NT2/D1 (cell line): ENCODE measurements at regions not wholly inside any gene's neighbourhood (a gene's known extent, or its start where the extent isn't known, plus 50 kb on each side); places are given as distances from the start of the nearest gene placed in this dataset.

ENCODE experiments used
- YY1 ChIP-seq: IDR thresholded peaks from 2 replicates; pipeline ENCODE4 v1.6.1; 2011; ENCODE audit not compliant: insufficient read length, insufficient read depth
- ZNF274 ChIP-seq: IDR thresholded peaks from 2 replicates; pipeline ENCODE4 v1.6.1; 2011; ENCODE audit warnings: mild to moderate bottlenecking, low read depth, low read length

DNA sequence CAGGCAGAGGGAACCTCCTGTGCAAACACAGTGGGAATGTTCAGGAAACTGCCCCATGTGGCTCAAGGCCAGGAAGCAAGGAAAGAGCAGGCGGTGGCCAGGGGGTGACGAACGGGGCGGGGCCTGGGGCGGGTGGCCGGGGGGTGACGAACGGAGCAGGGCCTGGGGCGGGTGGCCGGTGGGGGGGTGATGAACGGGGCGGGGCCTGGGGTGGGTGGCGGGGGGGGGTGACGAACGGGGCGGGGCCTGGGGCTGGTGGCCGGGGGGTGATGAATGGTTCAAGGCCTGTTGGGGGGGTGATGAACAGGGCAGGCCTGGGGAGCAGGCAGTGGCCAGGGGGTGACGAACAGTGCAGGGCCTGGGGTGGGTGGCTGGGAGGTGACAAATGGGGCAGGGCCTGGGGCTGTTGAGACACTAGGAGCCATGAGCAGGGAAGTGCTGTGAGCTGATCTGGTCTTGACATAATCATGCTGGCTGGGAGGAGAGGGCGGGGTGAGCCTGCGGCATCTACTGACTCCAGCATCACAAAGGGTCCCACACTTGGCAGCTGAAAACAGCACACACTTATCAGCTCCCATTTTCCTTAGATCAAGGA is 62.7 kb upstream of the FBRSL1 start:
- TF ChIP-seq ZNF274: no peak
- no peak for TF ChIP-seq YY1
